DMS 273 (cell line): ENCODE measurements at regions not wholly inside any gene's neighbourhood (a gene's known extent, or its start where the extent isn't known, plus 50 kb on each side); places are given as distances from the start of the nearest gene placed in this dataset.

ENCODE experiments used
- DNase-seq: peaks from one replicate; lab custom pipeline; 2025; ENCODE audit not compliant: unreplicated experiment; lab: John Stamatoyannopoulos, UW

- peak; percentile 38 for DNase-seq
These were observed 408.1 kb downstream of the GADD45G start for GRCh38 chr9:90012949-90013348.

GRCh38 chr9:90013778-90014177 is 409.0 kb downstream of the GADD45G start:
- DNase-seq = no peak

- DNase-seq = no peak
These were observed 409.6 kb downstream of the GADD45G start for GRCh38 chr9:90014421-90014820.

GRCh38 chr9:90016272-90016671 is 411.5 kb downstream of the GADD45G start:
- DNase-seq = no peak

- no peak for DNase-seq
These were observed 412.9 kb downstream of the GADD45G start for GRCh38 chr9:90017679-90018078.

GRCh38 chr9:90018688-90019087 is 413.9 kb downstream of the GADD45G start:
- DNase-seq = no peak

- no peak for DNase-seq
These were observed 414.8 kb downstream of the GADD45G start for GRCh38 chr9:90019626-90020025.

- peak; percentile 9 for DNase-seq
These were observed 415.6 kb downstream of the GADD45G start for GRCh38 chr9:90020276-90020871.

- no peak for DNase-seq
These were observed 416.5 kb downstream of the GADD45G start for GRCh38 chr9:90021216-90021906.

GRCh38 chr9:90022474-90022873 is 417.7 kb downstream of the GADD45G start:
- no peak for DNase-seq

- no peak for DNase-seq
These were observed 419.0 kb downstream of the GADD45G start for GRCh38 chr9:90023861-90024260.

GRCh38 chr9:90024409-90024808 is 419.6 kb downstream of the GADD45G start:
- no peak for DNase-seq

GRCh38 chr9:90024823-90025222 is 420.0 kb downstream of the GADD45G start:
- no peak for DNase-seq

GRCh38 chr9:90025816-90026215 is 421.0 kb downstream of the GADD45G start:
- DNase-seq = no peak

- DNase-seq = no peak
These were observed 422.5 kb downstream of the GADD45G start for GRCh38 chr9:90027296-90027790.

- DNase-seq = peak; percentile 4
These were observed 424.6 kb downstream of the GADD45G start for GRCh38 chr9:90029386-90029785.

GRCh38 chr9:90029996-90030395 is 425.2 kb downstream of the GADD45G start:
- DNase-seq = no peak

GRCh38 chr9:90032296-90033027 is 427.6 kb downstream of the GADD45G start:
- peak; percentile 23 for DNase-seq

- no peak for DNase-seq
These were observed 428.3 kb downstream of the GADD45G start for GRCh38 chr9:90033028-90033650.

GRCh38 chr9:90034071-90034470 is 429.3 kb downstream of the GADD45G start:
- DNase-seq = no peak

- no peak for DNase-seq
These were observed 430.7 kb downstream of the GADD45G start for GRCh38 chr9:90035471-90035870.
